Colonic mucosa (tissue), 4 donors: ENCODE measurements at regions not wholly inside any gene's neighbourhood (a gene's known extent, or its start where the extent isn't known, plus 50 kb on each side); places are given as distances from the start of the nearest gene placed in this dataset.
"Not testable (repeated sequence)": the region's sequence is repeated elsewhere in the genome, so short reads cannot be mapped to it uniquely, and the experiment has no call there.

Source experiments
- DNase-seq: peaks from one replicate; pipeline ENCODE4 v3.0.0-alpha.2; 2020
- H3K27ac ChIP-seq: fragments of 200-600 bp; one replicate; pipeline ENCODE4 v1.8.0; 2021
- H3K27me3 ChIP-seq: fragments of 200-600 bp; one replicate; pipeline ENCODE4 v1.8.0; 2021
- H3K36me3 ChIP-seq: fragments of 200-600 bp; one replicate; pipeline ENCODE4 v1.8.0; 2021
- H3K4me1 ChIP-seq: fragments of 200-600 bp; one replicate; pipeline ENCODE4 v1.8.0; 2021; ENCODE audit warnings: mild to moderate bottlenecking
- H3K4me3 ChIP-seq: fragments of 200-600 bp; one replicate; pipeline ENCODE4 v1.8.0; 2021
- H3K9ac ChIP-seq, 2 donors: one replicate each; pipeline ENCODE4 v1.7.0; 2013; ENCODE audit warnings: control low read depth in 2 of 2, low read depth in 2 of 2, low read length in 2 of 2
- H3K9me3 ChIP-seq: fragments of 200-600 bp; one replicate; pipeline ENCODE4 v1.8.0; 2021
- CTCF ChIP-seq: fragments of 200-600 bp; IDR thresholded peaks from one replicate; pipeline ENCODE4 v1.8.0; 2022; ENCODE audit warnings: antibody characterized with exemption, mild to moderate bottlenecking
- intact Hi-C: fragments of 100-400 bp; cut with DNase I; formaldehyde crosslinking; loops from one replicate; pipeline ENCODE4 v1.14.1; 2022
- donor health status: healthy.
- donor health status: DM: no; HTN: no; CAD: no.
- donor health status: DM: no; HTN: no; CAD: no.

GRCh38 chr2:193841384-193842150 lies 1646.8 kb upstream of the TMEFF2 start:
- intact Hi-C loops, result no loop called here
- Histone ChIP-seq H3K36me3 (no peaks in the 10 kb centered on the region), H3K4me3 (no peak overlapping the region), H3K27me3 (no peaks in the 10 kb centered on the region), H3K9me3 (no peaks in the 10 kb centered on the region), H3K27ac (no peak overlapping the region), H3K9ac (no peak overlapping the region), H3K4me1 (no peaks in the 10 kb centered on the region)
- no peak for DNase-seq
- TF ChIP-seq CTCF, result no peak

GRCh38 chr2:193837111-193837738 lies 1642.5 kb upstream of the TMEFF2 start:
- H3K27ac ChIP-seq, result no peak overlapping the region
- H3K27me3 ChIP-seq, result no peaks in the 10 kb centered on the region
- H3K9me3 ChIP-seq, result no peaks in the 10 kb centered on the region
- H3K4me3 ChIP-seq, result no peak overlapping the region
- no peak for DNase-seq
- no peak for TF ChIP-seq CTCF
- H3K4me1 ChIP-seq, result no peaks in the 10 kb centered on the region
- intact Hi-C loops, result no loop called here
- H3K9ac ChIP-seq, result no peak overlapping the region
- H3K36me3 ChIP-seq, result no peaks in the 10 kb centered on the region

- H3K36me3 ChIP-seq, H3K9me3 ChIP-seq, DNase-seq, H3K4me1 ChIP-seq, H3K27ac ChIP-seq, H3K27me3 ChIP-seq, intact Hi-C loops, H3K4me3 ChIP-seq, H3K9ac ChIP-seq: not testable (repeated sequence)
Measured at GRCh38 chr2:193836424-193837006, 1641.8 kb upstream of the TMEFF2 start.

- H3K27ac ChIP-seq, H3K36me3 ChIP-seq, H3K4me3 ChIP-seq, H3K27me3 ChIP-seq, DNase-seq, H3K9ac ChIP-seq, H3K9me3 ChIP-seq, intact Hi-C loops, H3K4me1 ChIP-seq: not testable (repeated sequence)
Measured at GRCh38 chr2:193833895-193834294, 1639.2 kb upstream of the TMEFF2 start.

GRCh38 chr2:193824474-193824873 lies 1629.7 kb upstream of the TMEFF2 start:
- no peak overlapping the region for H3K27ac ChIP-seq
- no peak overlapping the region for H3K9ac ChIP-seq
- H3K4me1 ChIP-seq, result no peaks in the 10 kb centered on the region
- H3K36me3 ChIP-seq, result no peaks in the 10 kb centered on the region
- no peak for DNase-seq
- intact Hi-C loops, result no loop called here
- H3K4me3 ChIP-seq, result no peak overlapping the region
- TF ChIP-seq CTCF, result no peak
- H3K9me3 ChIP-seq, result no peaks in the 10 kb centered on the region
- H3K27me3 ChIP-seq, result no peaks in the 10 kb centered on the region

- DNase-seq, result no peak
- TF ChIP-seq CTCF, result no peak
- H3K27me3 ChIP-seq, result no peaks in the 10 kb centered on the region
- H3K27ac ChIP-seq, result no peak overlapping the region
- no peaks in the 10 kb centered on the region for H3K9me3 ChIP-seq
- H3K9ac ChIP-seq, result no peak overlapping the region
- H3K36me3 ChIP-seq, result no peaks in the 10 kb centered on the region
- intact Hi-C loops, result no loop called here
- H3K4me3 ChIP-seq, result no peak overlapping the region
- no peaks in the 10 kb centered on the region for H3K4me1 ChIP-seq
Measured at GRCh38 chr2:193818801-193819499, 1624.2 kb upstream of the TMEFF2 start.
